Pancreas (tissue), 10 donors: ENCODE measurements at regions not wholly inside any gene's neighbourhood (a gene's known extent, or its start where the extent isn't known, plus 50 kb on each side); places are given as distances from the start of the nearest gene placed in this dataset.
A peak's percentile ranks its signal among the peaks of the same experiment; 100 is the strongest.

Experiments
- ATAC-seq, 4 donors: fragments of 200-7000 bp; cut with Tn5 transposase; one replicate each; pipeline versions ENCODE4 v1.8.0 to v1.9.1; 2020; ENCODE audit warnings: mild to moderate bottlenecking in 4 of 4, moderate library complexity in 4 of 4
- DNase-seq, 6 donors: peaks; one replicate each; pipeline ENCODE4 v3.0.0-alpha.2; 2020
- FAIRE-seq: peaks from 2 replicates; lab custom pipeline; 2012; peaks lifted over from hg19 to GRCh38; lab: Jason Lieb, UNC
- H3K27ac ChIP-seq, 4 donors: fragments of 200-600 bp; sonication (generic); 1 replicate in 3 of 4; 2 replicates in 1 of 4; pipeline versions ENCODE4 v1.5.0 to v1.8.0; 2020
- H3K27me3 ChIP-seq, 4 donors: fragments of 200-600 bp; one replicate each; pipeline ENCODE4 v1.8.0; 2021
- H3K36me3 ChIP-seq, 3 donors: fragments of 200-600 bp; sonication (generic) in 1 of 3; one replicate each; pipeline versions ENCODE4 v1.5.0 to v1.8.0; 2020 to 2021
- H3K4me1 ChIP-seq, 3 donors: fragments of 200-600 bp; one replicate each; pipeline ENCODE4 v1.8.0; 2021
- H3K4me3 ChIP-seq, 4 donors: fragments of 200-600 bp; sonication (generic) in 2 of 4; one replicate each; pipeline versions ENCODE4 v1.5.0 to v1.8.0; 2020 to 2021
- H3K9me3 ChIP-seq, 4 donors: fragments of 200-600 bp; one replicate each; pipeline ENCODE4 v1.8.0; 2021
- CTCF ChIP-seq, 4 donors: fragments of 200-600 bp; sonication (generic) in 3 of 4; IDR thresholded peaks; one replicate each; pipeline versions ENCODE4 v1.5.0 to v1.8.0; 2021; ENCODE audit warnings: antibody characterized with exemption in 4 of 4
- WGBS, 2 donors: extraction: QIAGEN DNeasy Blood & Tissue Kit; methylation state at CpG; one replicate each; pipeline ENCODE4 v1.1.7; 2013; 5-methylcytosine and 5-hydroxymethylcytosine counted together
- intact Hi-C, 3 donors: fragments of 100-400 bp; cut with DNase I; formaldehyde crosslinking; loops; one replicate each; pipeline versions ENCODE4 v1.11.1 to v1.14.2; 2022
- donor health status: healthy with polysubstance abuse.
- donor health status: DM: no; HTN: no; CAD: no; lungs with moderate emphysema.
- donor health status: DM: no; HTN: no; CAD: no.
- donor health status: control.
- donor health status: control.
- donor health status: Bipolar disorder and iron deficiency.
- donor health status: DM: yes; HTN: yes; CAD: no.
- donor health status: DM: no; HTN: no; CAD: no.
- donor health status: DM: no; HTN: no; CAD: no.
- donor health status: DM: yes; HTN: yes; CAD: no.

- TF ChIP-seq CTCF (IDR thresholded peaks at IDR 0.05) = no peak
- WGBS, 2 donors = 64 to 85% methylated on average over 2 of the region's 2 CpGs
- FAIRE-seq (no peak), DNase-seq (no peak), ATAC-seq (no peak)
- Histone ChIP-seq H3K4me1 (no peaks in the 10 kb centered on the region), H3K27ac (no peak overlapping the region), H3K36me3 (no peaks in the 10 kb centered on the region), H3K27me3 (no peaks in the 10 kb centered on the region), H3K9me3 (no peaks in the 10 kb centered on the region), H3K4me3 (no peak overlapping the region)
- intact Hi-C loops = no loop called here
These were observed 188.4 kb upstream of the KLF12 start for GRCh38 chr13:74322562-74322961.

- intact Hi-C loops = no loop called here
- no peak overlapping the region for H3K4me3 ChIP-seq
- H3K36me3 ChIP-seq = no peaks in the 10 kb centered on the region
- no peak for TF ChIP-seq CTCF (IDR thresholded peaks at IDR 0.05)
- no peaks in the 10 kb centered on the region for H3K4me1 ChIP-seq
- no peaks in the 10 kb centered on the region for H3K27me3 ChIP-seq
- no peaks in the 10 kb centered on the region for H3K9me3 ChIP-seq
- no peak overlapping the region for H3K27ac ChIP-seq
- DNase-seq (no peak), FAIRE-seq (no peak), ATAC-seq (no peak)
- 57 to 59% methylated on average over 2 of the region's 2 CpGs for WGBS, 2 donors
These were observed 186.1 kb upstream of the KLF12 start for GRCh38 chr13:74320282-74320681.

- H3K4me1 ChIP-seq = no peaks in the 10 kb centered on the region
- H3K4me3 ChIP-seq = no peak overlapping the region
- ATAC-seq (no peak), FAIRE-seq (no peak), DNase-seq (no peak)
- no peak overlapping the region for H3K27ac ChIP-seq
- no peaks in the 10 kb centered on the region for H3K9me3 ChIP-seq
- H3K27me3 ChIP-seq = no peaks in the 10 kb centered on the region
- intact Hi-C loops = no loop called here
- H3K36me3 ChIP-seq = no peaks in the 10 kb centered on the region
- 71 to 74% methylated on average over 1 of the region's 1 CpG for WGBS, 2 donors
- no peak for TF ChIP-seq CTCF (IDR thresholded peaks at IDR 0.05)
These were observed 182.3 kb upstream of the KLF12 start for GRCh38 chr13:74316547-74316946.

- no peaks in the 10 kb centered on the region for H3K4me1 ChIP-seq
- TF ChIP-seq CTCF (IDR thresholded peaks at IDR 0.05) = no peak
- FAIRE-seq (no peak), ATAC-seq (no peak), DNase-seq (no peak)
- H3K4me3 ChIP-seq = no peak overlapping the region
- intact Hi-C loops = no loop called here
- no peaks in the 10 kb centered on the region for H3K36me3 ChIP-seq
- H3K9me3 ChIP-seq = no peaks in the 10 kb centered on the region
- no peaks in the 10 kb centered on the region for H3K27me3 ChIP-seq
- no peak overlapping the region for H3K27ac ChIP-seq
- WGBS, 2 donors = 21 to 22% methylated on average over 2 of the region's 2 CpGs
These were observed 172.3 kb upstream of the KLF12 start for GRCh38 chr13:74306496-74306895.

- no peak for DNase-seq
- Histone ChIP-seq H3K36me3 (no peaks in the 10 kb centered on the region), H3K4me1 (no peaks in the 10 kb centered on the region), H3K9me3 (no peaks in the 10 kb centered on the region), H3K27me3 (no peaks in the 10 kb centered on the region), H3K4me3 (no peak overlapping the region), H3K27ac (no peak overlapping the region)
- 10 to 11% methylated on average over 3 of the region's 3 CpGs for whole genome bisulfite sequencing, 2 donors
- intact Hi-C loops = no loop called here
- peak in 1 of 4 donors; percentile 47 for ATAC-seq
- TF ChIP-seq CTCF (IDR thresholded peaks at IDR 0.05) = no peak
- no peak for FAIRE-seq
These were observed 171.7 kb upstream of the KLF12 start for GRCh38 chr13:74305876-74306275.
